A204.1 (cell line): ENCODE measurements at regions not wholly inside any gene's neighbourhood (a gene's known extent, or its start where the extent isn't known, plus 50 kb on each side); places are given as distances from the start of the nearest gene placed in this dataset.

Experiments
- FAIRE-seq: peaks from 2 replicates; lab custom pipeline; 2012; peaks lifted over from hg19 to GRCh38; lab: Jason Lieb, UNC

- FAIRE-seq, result no peak
Observed at GRCh38 chr21:27423906-27424595, 457.2 kb upstream of the ADAMTS5 start.

GRCh38 chr21:27423038-27423437 is 456.1 kb upstream of the ADAMTS5 start:
- no peak for FAIRE-seq

GRCh38 chr21:27422435-27422834 is 455.5 kb upstream of the ADAMTS5 start:
- FAIRE-seq, result no peak

GRCh38 chr21:27421654-27422053 is 454.8 kb upstream of the ADAMTS5 start:
- no peak for FAIRE-seq

GRCh38 chr21:27419153-27419552 is 452.3 kb upstream of the ADAMTS5 start:
- FAIRE-seq, result no peak

GRCh38 chr21:27418346-27418745 is 451.5 kb upstream of the ADAMTS5 start:
- no peak for FAIRE-seq

DNA sequence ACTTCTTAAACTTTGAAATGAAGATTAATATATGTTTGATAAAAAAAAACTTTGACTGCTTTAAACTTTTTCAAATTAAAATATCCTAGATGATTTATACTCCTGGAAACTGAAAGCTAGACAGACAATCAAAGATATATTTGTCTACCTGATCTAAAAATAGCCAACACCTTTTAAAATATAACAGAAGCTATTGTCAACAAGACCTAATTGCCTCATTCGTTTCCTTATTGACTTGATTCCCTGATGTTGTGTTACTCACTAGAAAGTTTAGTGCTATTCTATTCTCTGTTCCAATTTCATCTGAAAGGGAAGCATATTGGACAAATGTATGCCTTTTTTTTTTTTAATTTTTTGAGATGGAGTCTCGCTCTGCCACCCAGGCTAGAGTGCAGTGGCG is 445.6 kb upstream of the ADAMTS5 start:
- no peak for FAIRE-seq

DNA sequence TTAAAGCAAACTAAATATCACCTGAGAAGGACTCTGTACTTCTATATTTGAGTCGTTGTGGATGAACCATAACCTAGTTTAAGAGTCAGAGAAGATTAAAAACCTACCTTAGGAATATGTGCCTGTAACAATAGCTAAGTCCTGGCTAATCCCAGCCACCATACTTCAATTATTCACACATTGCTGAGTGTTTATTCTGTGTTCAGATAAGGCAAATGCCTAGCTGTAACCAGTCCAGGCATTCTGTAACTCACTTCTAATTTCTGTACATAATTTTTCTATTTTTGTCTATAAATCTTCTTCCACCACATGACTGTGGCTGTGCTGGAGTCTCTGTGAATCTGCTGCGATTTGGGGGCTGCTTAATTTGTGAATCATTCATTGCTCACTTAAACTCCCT is 441.9 kb upstream of the ADAMTS5 start:
- FAIRE-seq, result no peak

DNA sequence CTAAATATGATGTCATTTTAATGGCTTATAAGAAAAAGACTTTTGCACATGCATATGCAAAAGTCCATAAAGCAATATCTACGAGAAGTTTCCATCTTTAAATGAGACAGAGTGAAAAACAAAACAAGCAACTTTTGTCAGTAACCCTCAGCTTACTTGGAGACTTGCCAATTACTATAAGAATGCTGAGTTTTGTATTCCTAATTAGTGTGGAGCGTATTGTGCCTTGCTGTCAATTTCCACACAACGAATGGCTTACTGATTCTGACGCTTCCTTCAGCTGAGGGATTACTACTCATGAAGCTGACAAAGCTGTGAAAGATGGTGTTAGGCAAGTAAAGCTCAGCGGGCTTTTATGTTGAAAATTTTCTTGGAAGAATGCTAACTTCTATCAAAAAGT is 440.4 kb upstream of the ADAMTS5 start:
- FAIRE-seq, result no peak

DNA sequence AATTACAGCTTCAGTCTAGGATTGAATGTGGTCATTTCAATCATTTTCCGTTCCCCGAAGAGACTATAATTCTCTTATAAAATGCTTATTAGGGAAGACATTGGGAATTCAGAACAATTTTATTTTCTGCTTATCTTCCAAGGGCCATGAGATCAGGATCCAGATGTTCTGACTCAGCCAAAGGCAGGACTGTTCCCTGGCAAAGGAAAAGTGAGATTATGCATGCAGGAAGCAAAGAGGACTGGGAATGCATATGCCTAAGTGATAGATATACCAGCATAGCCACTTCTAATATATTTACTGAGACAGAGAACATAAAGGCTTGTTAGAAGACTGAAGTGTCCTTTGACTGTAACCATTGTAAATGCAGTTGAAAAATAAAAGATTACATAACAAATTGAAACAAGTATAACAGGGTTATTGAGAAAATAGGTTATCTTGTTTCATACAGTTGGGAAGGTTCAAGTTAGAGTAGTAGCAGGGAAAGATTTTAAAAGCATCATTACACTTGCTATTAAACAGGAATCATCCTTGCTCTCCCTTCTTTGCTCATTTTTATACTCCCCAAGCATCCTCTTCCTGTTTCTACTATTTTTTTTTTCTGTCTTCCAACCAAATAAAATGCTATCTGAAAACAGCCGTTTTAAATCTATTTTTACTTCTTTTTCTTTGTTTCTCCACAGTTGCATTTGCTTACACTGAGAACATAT is 439.6 kb upstream of the ADAMTS5 start:
- FAIRE-seq, result no peak

GRCh38 chr21:27403011-27403410 is 436.1 kb upstream of the ADAMTS5 start:
- no peak for FAIRE-seq

DNA sequence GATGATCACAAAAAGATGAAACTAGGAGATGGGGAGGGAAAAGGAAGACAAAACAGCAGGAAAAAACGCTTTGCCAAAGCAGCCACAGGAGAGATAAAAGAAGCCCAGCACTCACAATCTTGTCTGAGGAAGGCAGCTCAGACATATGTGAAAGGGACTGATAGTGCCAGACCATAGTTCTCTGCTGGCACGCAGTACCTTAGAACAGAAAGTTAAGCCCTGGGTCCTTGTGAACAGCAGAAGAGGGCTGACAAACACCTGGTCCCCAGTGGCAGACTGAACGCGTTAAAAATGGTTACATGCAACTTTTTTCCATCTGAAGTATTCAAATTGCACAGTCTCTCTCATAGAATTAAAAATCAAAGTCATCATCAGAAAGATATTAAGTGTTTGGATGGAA is 433.2 kb upstream of the ADAMTS5 start:
- no peak for FAIRE-seq

- no peak for FAIRE-seq
Observed at GRCh38 chr21:27397578-27397977, 430.7 kb upstream of the ADAMTS5 start.

GRCh38 chr21:27393726-27394125 is 426.8 kb upstream of the ADAMTS5 start:
- FAIRE-seq, result no peak

- no peak for FAIRE-seq
Observed at GRCh38 chr21:27391990-27392389, 425.1 kb upstream of the ADAMTS5 start.

- FAIRE-seq, result no peak
Observed at GRCh38 chr21:27390384-27390783, 423.5 kb upstream of the ADAMTS5 start.

- no peak for FAIRE-seq
Observed at GRCh38 chr21:27388825-27389224, 421.9 kb upstream of the ADAMTS5 start.

DNA sequence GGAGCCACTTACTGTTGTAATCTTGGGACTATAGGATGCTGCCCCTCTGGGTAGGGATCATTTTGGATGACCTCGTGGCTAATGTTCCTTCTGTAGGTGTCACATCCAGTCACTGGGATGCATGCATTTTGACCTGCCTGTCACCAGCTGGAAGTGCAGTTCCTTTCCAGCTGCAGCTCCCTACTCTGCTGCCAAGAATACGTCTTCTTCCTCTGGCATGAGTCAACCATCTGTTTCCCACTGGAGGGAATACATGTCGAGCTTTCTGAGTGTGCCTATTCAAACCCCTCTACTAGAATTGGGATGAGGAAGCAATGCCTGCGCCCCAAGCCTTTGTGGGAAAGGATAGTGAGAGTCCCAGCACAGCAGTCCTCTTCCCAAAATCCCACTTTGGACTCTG is 415.5 kb upstream of the ADAMTS5 start:
- FAIRE-seq, result no peak

DNA sequence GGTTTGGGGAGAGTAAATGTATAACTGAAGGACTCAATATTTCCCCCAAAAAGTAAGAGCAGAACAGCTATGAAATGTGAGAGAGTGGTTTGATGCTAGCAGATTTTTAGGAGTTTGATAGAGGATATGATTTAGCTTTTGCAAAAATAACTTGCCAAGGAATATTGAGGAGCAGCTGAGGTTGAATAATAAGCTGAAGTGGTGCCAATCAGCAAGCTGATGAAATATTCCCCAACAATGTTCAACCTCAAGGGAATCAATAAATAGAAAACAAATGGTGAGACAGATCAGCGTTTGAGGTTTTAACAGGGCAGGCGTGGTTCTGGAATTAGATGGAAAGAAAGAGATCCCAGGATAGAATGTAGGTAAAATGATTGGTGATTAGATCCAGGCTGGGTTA is 413.4 kb upstream of the ADAMTS5 start:
- no peak for FAIRE-seq

DNA sequence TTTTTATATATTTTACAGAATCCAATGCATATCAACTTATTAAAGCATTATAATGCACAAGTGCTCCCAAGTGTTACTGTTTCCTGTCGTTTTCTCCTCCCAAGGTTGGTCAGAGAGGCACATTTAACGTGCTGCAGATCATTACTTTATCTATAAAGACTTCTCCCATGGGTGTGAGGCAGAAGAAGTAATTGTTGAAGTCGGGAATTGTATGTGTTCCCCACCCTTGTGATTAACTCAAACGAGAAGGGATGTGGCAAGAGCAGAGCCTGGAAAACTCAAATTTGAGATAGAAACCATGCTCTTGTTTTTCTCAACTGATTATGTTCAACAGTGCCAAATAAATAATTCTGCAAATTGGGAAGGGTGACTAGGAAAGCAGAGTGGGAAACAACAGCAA is 412.5 kb upstream of the ADAMTS5 start:
- FAIRE-seq, result no peak

DNA sequence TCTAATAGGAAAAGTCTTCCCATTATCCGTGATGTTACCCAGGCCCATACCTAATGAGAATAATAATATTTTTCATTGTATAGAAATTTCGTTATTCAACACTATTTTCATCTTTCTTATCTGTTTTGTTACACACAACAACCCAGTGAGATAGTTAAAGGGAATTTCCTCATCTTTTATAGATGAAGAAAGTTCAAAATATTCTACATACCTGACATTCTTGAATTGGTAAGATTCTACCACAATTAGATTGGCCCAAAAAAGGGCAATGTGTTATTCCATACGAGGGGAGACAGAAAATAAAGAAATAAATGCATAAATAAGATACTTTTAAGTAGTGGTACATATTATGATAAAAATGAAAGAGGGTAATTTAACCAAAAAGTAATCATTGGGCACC is 405.5 kb upstream of the ADAMTS5 start:
- FAIRE-seq, result no peak

- no peak for FAIRE-seq
Observed at GRCh38 chr21:27371975-27372331, 405.1 kb upstream of the ADAMTS5 start.

- FAIRE-seq, result no peak
Observed at GRCh38 chr21:27371115-27371974, 404.5 kb upstream of the ADAMTS5 start.
